ENCODE measurements at regions not wholly inside any gene's neighbourhood (a gene's known extent, or its start where the extent isn't known, plus 50 kb on each side); places are given as distances from the start of the nearest gene placed in this dataset.

- TF ChIP-seq CTCF (IDR thresholded peaks at IDR 0.05) (no peak), EZH2 (IDR thresholded peaks at IDR 0.05) (no peak)
These were observed 393.6 kb downstream of the BTBD3 start for GRCh38 chr20:12311094-12311865.
